Heart left ventricle (tissue), 16 donors: ENCODE measurements at regions not wholly inside any gene's neighbourhood (a gene's known extent, or its start where the extent isn't known, plus 50 kb on each side); places are given as distances from the start of the nearest gene placed in this dataset.

Experiments used
- ATAC-seq, 4 donors: fragments of 200-7000 bp; cut with Tn5 transposase; one replicate each; pipeline ENCODE4 v1.9.1; 2020 to 2022; ENCODE audit warnings: moderate library complexity in 4 of 4, mild to moderate bottlenecking in 3 of 4, moderate number of reproducible peaks in 1 of 4
- DNase-seq, 5 donors: peaks; one replicate each; pipeline ENCODE4 v3.0.0-alpha.2; 2020
- H3K27ac ChIP-seq, 12 donors: fragments of 200-600 bp; sonication (generic) in 4 of 12; one replicate each; pipeline versions ENCODE4 v1.5.0 to v1.8.0; 2016 to 2022; ENCODE audit warnings: mild to moderate bottlenecking in 2 of 12
- H3K27me3 ChIP-seq, 9 donors: fragments of 200-600 bp; sonication (generic) in 2 of 9; one replicate each; pipeline versions ENCODE4 v1.5.1 to v1.8.0; 2016 to 2022; ENCODE audit warnings: mild to moderate bottlenecking in 3 of 9
- H3K36me3 ChIP-seq, 9 donors: fragments of 200-600 bp; sonication (generic) in 2 of 9; one replicate each; pipeline versions ENCODE4 v1.5.0 to v1.8.0; 2018 to 2022; ENCODE audit warnings: mild to moderate bottlenecking in 2 of 9
- H3K4me1 ChIP-seq, 12 donors: fragments of 200-600 bp; sonication (generic) in 4 of 12; one replicate each; pipeline versions ENCODE4 v1.5.0 to v1.8.0; 2016 to 2022; ENCODE audit warnings: mild to moderate bottlenecking in 3 of 12
- H3K4me3 ChIP-seq, 12 donors: fragments of 200-600 bp; sonication (generic) in 4 of 12; one replicate each; pipeline versions ENCODE4 v1.5.0 to v1.8.0; 2017 to 2022; ENCODE audit warnings: mild to moderate bottlenecking in 9 of 12, moderate library complexity in 4 of 12
- H3K9me3 ChIP-seq, 12 donors: fragments of 200-600 bp; sonication (generic) in 4 of 12; one replicate each; pipeline versions ENCODE4 v1.5.0 to v1.8.0; 2016 to 2022; ENCODE audit warnings: mild to moderate bottlenecking in 1 of 12
- POLR2A ChIP-seq, 2 donors: fragments of 450-650 bp; IDR thresholded peaks; one replicate each; pipeline ENCODE4 v1.6.1; 2017; ENCODE audit warnings: antibody characterized with exemption in 2 of 2, mild to moderate bottlenecking in 2 of 2, moderate library complexity in 2 of 2
- WGBS, 4 donors: extraction: QIAGEN DNeasy Blood & Tissue Kit in 2 of 4; methylation state at CpG; one replicate each; pipeline versions ENCODE4 v1.1.5 to v1.1.7; 2013 to 2018; 5-methylcytosine and 5-hydroxymethylcytosine counted together
- intact Hi-C, 10 donors: fragments of 100-400 bp; cut with DNase I; formaldehyde crosslinking; loops; one replicate each; pipeline versions ENCODE4 v1.11.1 to v1.14.2; 2022
- TF ChIP-seq, protein P1 (sequence below), 12 donors: fragments of 200-600 bp; sonication (generic) in 4 of 12; IDR thresholded peaks; one replicate each; pipeline versions ENCODE4 v1.5.0 to v1.8.0; 2018 to 2022; ENCODE audit warnings: antibody characterized with exemption in 12 of 12, mild to moderate bottlenecking in 5 of 12
- donor health status: ischemic (EF 13 %, LVEDD 7.1; RV severe dilation, severe dysfunction).
- donor health status: healthy with polysubstance abuse.
- donor health status: DM: no; HTN: yes; CAD: no.
- donor health status: DM: no; HTN: no; CAD: no.
- donor health status: ischemic (EF 25% LVEDD 6.9; RV normal size, moderate dysfunction).
- donor health status: ischemic (EF 25% LVEDD 5.7; RV mildly dilated, moderate dysfunction).
- donor health status: healthy.
- donor health status: DM: yes; HTN: yes; CAD: no.
- donor health status: ischemic (EF 35%, LVEDD 5.7; RV mildly dilated, moderate dysfunction).
- donor health status: nonischemic (EF 11% LVEDD 7.7; RV severe dilation, severe dysfunction).
- donor health status: DM: yes; HTN: yes; CAD: no.
- donor health status: PGD.
- donor health status: ischemic (EF 29% LVEDD 5.4; RV normal size, mild dysfunction).
- donor health status: nonischemic (EF 23%, LVEDD 6.1; RV moderate dilation, normal function).

DNA sequence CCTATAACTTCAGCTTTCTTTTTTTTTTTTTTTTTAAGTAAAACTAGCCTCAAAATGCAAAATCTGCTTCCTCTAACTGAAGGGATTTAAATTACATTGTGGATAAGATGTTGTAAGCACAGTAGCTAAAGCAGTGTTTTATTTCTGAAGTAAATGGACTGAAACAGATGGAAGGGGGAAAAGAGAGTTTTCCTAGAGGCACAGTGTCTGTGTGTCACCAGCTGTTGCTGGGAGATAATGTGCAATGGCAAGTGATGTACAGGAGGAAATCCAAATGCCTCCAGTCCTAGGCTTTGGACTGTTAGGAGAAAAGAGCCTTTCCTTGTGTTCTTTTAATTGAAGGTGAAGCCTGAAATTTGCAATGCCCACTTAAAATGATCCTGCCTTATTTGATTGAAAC lies 672.1 kb downstream of the GRXCR1 start:
- peaks cover 0 to 4% (median 0%) of the 10 kb centered on the region in 12 donors for H3K9me3 ChIP-seq
- no peaks in the 10 kb centered on the region for H3K27me3 ChIP-seq
- H3K27ac ChIP-seq = no peak overlapping the region
- H3K4me3 ChIP-seq = no peak overlapping the region
- DNase-seq (no peak), ATAC-seq (no peak)
- H3K36me3 ChIP-seq = no peaks in the 10 kb centered on the region
- intact Hi-C loops = no loop called here
- H3K4me1 ChIP-seq = no peaks in the 10 kb centered on the region
- TF ChIP-seq, protein P1, sequence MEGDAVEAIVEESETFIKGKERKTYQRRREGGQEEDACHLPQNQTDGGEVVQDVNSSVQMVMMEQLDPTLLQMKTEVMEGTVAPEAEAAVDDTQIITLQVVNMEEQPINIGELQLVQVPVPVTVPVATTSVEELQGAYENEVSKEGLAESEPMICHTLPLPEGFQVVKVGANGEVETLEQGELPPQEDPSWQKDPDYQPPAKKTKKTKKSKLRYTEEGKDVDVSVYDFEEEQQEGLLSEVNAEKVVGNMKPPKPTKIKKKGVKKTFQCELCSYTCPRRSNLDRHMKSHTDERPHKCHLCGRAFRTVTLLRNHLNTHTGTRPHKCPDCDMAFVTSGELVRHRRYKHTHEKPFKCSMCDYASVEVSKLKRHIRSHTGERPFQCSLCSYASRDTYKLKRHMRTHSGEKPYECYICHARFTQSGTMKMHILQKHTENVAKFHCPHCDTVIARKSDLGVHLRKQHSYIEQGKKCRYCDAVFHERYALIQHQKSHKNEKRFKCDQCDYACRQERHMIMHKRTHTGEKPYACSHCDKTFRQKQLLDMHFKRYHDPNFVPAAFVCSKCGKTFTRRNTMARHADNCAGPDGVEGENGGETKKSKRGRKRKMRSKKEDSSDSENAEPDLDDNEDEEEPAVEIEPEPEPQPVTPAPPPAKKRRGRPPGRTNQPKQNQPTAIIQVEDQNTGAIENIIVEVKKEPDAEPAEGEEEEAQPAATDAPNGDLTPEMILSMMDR (IDR thresholded peaks at IDR 0.05) = no peak
- no peak for TF ChIP-seq POLR2A (IDR thresholded peaks at IDR 0.05)

DNA sequence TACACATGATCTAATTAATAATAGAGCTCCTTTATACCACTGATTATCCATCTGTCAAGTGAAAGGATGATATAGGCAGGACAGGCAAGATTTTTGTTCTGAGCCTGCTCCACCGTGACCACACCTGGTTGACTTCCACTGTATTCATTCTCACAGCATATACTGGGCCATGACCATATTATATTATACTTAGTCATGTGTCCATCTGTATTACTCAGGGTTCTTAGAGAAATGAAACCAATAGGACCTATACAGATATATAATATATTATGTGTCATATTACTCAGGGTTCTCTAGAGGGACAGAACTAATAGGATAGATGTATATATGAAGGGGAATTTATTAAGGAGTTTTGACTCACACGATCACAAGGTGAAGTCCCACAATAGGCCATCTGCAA lies 675.1 kb downstream of the GRXCR1 start:
- DNase-seq = no peak
- no peak for ATAC-seq
- no peaks in the 10 kb centered on the region for H3K27me3 ChIP-seq
- no peak overlapping the region for H3K27ac ChIP-seq
- intact Hi-C loops = no loop called here
- no peaks in the 10 kb centered on the region for H3K36me3 ChIP-seq
- no peak overlapping the region for H3K4me3 ChIP-seq
- H3K9me3 ChIP-seq = peaks cover 0 to 4% (median 0%) of the 10 kb centered on the region in 12 donors
- TF ChIP-seq POLR2A (IDR thresholded peaks at IDR 0.05) = no peak
- TF ChIP-seq, protein P1 (IDR thresholded peaks at IDR 0.05) = no peak
- 70 to 83% (median 77%) methylated on average over 2 of the region's 2 CpGs for WGBS, 4 donors
- H3K4me1 ChIP-seq = no peaks in the 10 kb centered on the region

DNA sequence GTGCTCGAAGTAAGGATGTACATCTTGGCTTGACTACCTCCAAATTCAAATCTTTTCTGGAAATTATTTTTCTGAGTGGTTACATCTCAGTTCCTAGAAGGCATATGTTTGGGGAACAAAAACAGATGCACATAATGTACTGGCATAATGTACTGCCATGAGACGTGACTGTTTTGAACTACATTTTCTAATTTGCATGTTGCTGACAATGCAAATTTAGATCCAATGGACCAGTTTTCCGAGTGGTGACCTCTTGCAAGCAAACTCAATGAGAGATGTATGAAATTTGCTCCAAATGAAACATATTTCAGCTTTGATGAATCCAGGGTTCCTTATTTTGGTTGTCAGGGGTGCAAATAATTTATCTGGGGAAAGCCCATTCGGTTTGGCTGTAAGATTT lies 694.3 kb downstream of the GRXCR1 start:
- Histone ChIP-seq H3K9me3 (peaks cover 0 to 10% (median 0%) of the 10 kb centered on the region in 12 donors), H3K4me1 (no peaks in the 10 kb centered on the region), H3K27ac (no peak overlapping the region), H3K36me3 (no peaks in the 10 kb centered on the region), H3K4me3 (no peak overlapping the region), H3K27me3 (no peaks in the 10 kb centered on the region)
- ATAC-seq (no peak), DNase-seq (no peak)
- 49 to 59% (median 52%) methylated on average over 4 of the region's 4 CpGs for WGBS, 4 donors
- no peak for TF ChIP-seq POLR2A (IDR thresholded peaks at IDR 0.05)
- TF ChIP-seq, protein P1 (IDR thresholded peaks at IDR 0.05) = no peak
- intact Hi-C loops = no loop called here

DNA sequence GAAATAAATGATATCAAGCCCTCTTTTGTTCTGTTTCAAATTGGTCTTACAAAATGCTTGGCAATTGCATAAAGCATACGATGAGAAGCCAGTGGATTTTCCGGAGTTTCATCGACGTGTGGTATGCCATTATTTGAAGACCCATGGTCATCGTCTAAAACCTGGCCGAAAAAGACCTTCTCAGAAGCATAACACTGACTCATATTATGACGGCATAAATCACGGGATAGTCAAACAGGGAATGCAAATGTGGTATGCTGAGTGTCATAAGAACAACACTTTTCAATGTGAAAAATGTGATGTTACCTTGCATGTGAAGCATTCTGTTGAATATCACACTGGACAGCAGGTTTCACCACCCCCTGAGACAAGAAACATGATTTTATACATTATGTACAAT lies 695.2 kb downstream of the GRXCR1 start:
- no peaks in the 10 kb centered on the region for H3K27me3 ChIP-seq
- H3K36me3 ChIP-seq = no peaks in the 10 kb centered on the region
- TF ChIP-seq, protein P1 (IDR thresholded peaks at IDR 0.05) = no peak
- no peak overlapping the region for H3K4me3 ChIP-seq
- peaks cover 0 to 7% (median 0%) of the 10 kb centered on the region in 12 donors for H3K9me3 ChIP-seq
- H3K27ac ChIP-seq = no peak overlapping the region
- no peaks in the 10 kb centered on the region for H3K4me1 ChIP-seq
- intact Hi-C loops = no loop called here
- DNase-seq = no peak
- ATAC-seq = no peak
- 87 to 88% (median 88%) methylated on average over 8 of the region's 8 CpGs for WGBS, 4 donors
